HCT116 (cell line): ENCODE measurements at regions not wholly inside any gene's neighbourhood (a gene's known extent, or its start where the extent isn't known, plus 50 kb on each side); places are given as distances from the start of the nearest gene placed in this dataset.

Experiments used
- ATAC-seq: fragments of 200-7000 bp; cut with Tn5 transposase; 2 replicates; pipeline ENCODE4 v1.9.1; 2020; ENCODE audit warnings: mild to moderate bottlenecking, moderate library complexity
- BruUV-seq: library from RNA; stranded (reverse); fragments of 400-500 nt; replicated peaks from 2 replicates; lab custom pipeline; 2021; lab: Mats Ljungman, UMichigan
- CTCF ChIA-PET: fragments of 300-600 bp; sonication (Branson Sonifier 250); formaldehyde crosslinking; loops from one replicate; lab custom pipeline; 2021; ENCODE audit warnings: antibody characterized with exemption; lab: Charles Lee
- POLR2A ChIA-PET: fragments of 300-600, 350-600 bp; sonication (Branson Sonifier 250); formaldehyde crosslinking; loops from one replicate; lab custom pipeline; 2021; ENCODE audit warnings: antibody characterized with exemption; lab: Charles Lee
- RAD21 ChIA-PET, 2 experiments: fragments of 300-600 bp; sonication (Branson Sonifier 250); formaldehyde crosslinking; loops; one replicate each; lab custom pipeline; 2023; ENCODE audit warnings: low total read pairs in 2 of 2; ENCODE audit not compliant: uncharacterized antibody in 2 of 2, unreplicated experiment in 2 of 2, low non-redundant PET in 1 of 2; lab: Charles Lee
- DNase-seq: peaks from one replicate; pipeline ENCODE4 v3.0.0-alpha.2; 2010; ENCODE audit warnings: low read depth, low spot score
- H2AFZ ChIP-seq: fragments of 200-600 bp; shearing (Covaris generic), sonication (generic); 2 replicates; pipeline ENCODE4 v1.6.1; 2017; ENCODE audit warnings: low read depth, mixed run types, mixed read lengths, antibody characterized with exemption, low read length; ENCODE audit not compliant: poor library complexity, severe bottlenecking
- H3K27ac ChIP-seq: 2 replicates; pipeline ENCODE4 v1.5.1; 2012; ENCODE audit warnings: low read depth, low read length
- H3K27me3 ChIP-seq: fragments of 200-600 bp; sonication (generic); 2 replicates; pipeline ENCODE4 v1.6.1; 2016; ENCODE audit warnings: mixed run types, low read length, mixed read lengths; ENCODE audit not compliant: insufficient read depth
- H3K36me3 ChIP-seq, 2 experiments: fragments of 200-500 bp in 1 of 2; fragments of 200-600 bp in 1 of 2; sonication (Bioruptor generic) in 1 of 2; sonication (generic) in 1 of 2; 2 replicates each; pipeline versions ENCODE4 v1.5.1 to v1.6.1; 2014 to 2016; ENCODE audit warnings: low read length in 2 of 2, inconsistent platforms in 1 of 2, mixed read lengths in 1 of 2, mixed run types in 1 of 2; ENCODE audit not compliant: insufficient read depth in 2 of 2, control insufficient read depth in 1 of 2
- H3K4me1 ChIP-seq, 2 experiments: fragments of 200-600 bp in 1 of 2; sonication (generic) in 1 of 2; 2 replicates each; pipeline versions ENCODE4 v1.5.1 to v1.6.1; 2012 to 2017; ENCODE audit warnings: low read length in 2 of 2, inconsistent platforms in 1 of 2, mild to moderate bottlenecking in 1 of 2, mixed read lengths in 1 of 2, mixed run types in 1 of 2, moderate library complexity in 1 of 2; ENCODE audit not compliant: insufficient read depth in 2 of 2, control insufficient read depth in 1 of 2
- H3K4me2 ChIP-seq: fragments of 200-600 bp; sonication (generic); 2 replicates; pipeline ENCODE4 v1.6.1; 2017; ENCODE audit warnings: mixed run types, low read length, mixed read lengths
- H3K4me3 ChIP-seq, 2 experiments: fragments of 200-600 bp in 1 of 2; sonication (generic) in 1 of 2; replicated peaks in 1 of 2; 2 replicates each; pipeline ENCODE4 v1.5.1; 2011 to 2016; ENCODE audit warnings: low read length in 2 of 2, control low read depth in 1 of 2, low read depth in 1 of 2, mild to moderate bottlenecking in 1 of 2, mixed read lengths in 1 of 2, mixed run types in 1 of 2
- H3K79me2 ChIP-seq: fragments of 200-600 bp; sonication (generic); 2 replicates; pipeline ENCODE4 v1.6.1; 2017; ENCODE audit warnings: mild to moderate bottlenecking, mixed run types, low read length, moderate library complexity, mixed read lengths; ENCODE audit not compliant: insufficient read depth
- H3K9ac ChIP-seq: fragments of 200-600 bp; sonication (generic); 2 replicates; pipeline ENCODE4 v1.6.1; 2016; ENCODE audit warnings: low read length, mixed read lengths
- H3K9me2 ChIP-seq: fragments of 200-600 bp; sonication (generic), shearing (Covaris generic); 2 replicates; pipeline ENCODE4 v1.6.1; 2017; ENCODE audit warnings: mixed run types, mild to moderate bottlenecking, moderate library complexity; ENCODE audit not compliant: insufficient read depth
- H3K9me3 ChIP-seq, 2 experiments: fragments of 200-500 bp in 1 of 2; fragments of 200-600 bp in 1 of 2; sonication (Bioruptor generic) in 1 of 2; sonication (generic) in 1 of 2; 2 replicates each; pipeline ENCODE4 v1.6.1; 2014 to 2017; ENCODE audit warnings: low read length in 2 of 2, mixed read lengths in 2 of 2, inconsistent platforms in 1 of 2, low read depth in 1 of 2, mild to moderate bottlenecking in 1 of 2, mixed run types in 1 of 2, moderate library complexity in 1 of 2; ENCODE audit not compliant: control insufficient read depth in 1 of 2, insufficient read depth in 1 of 2
- H4K20me1 ChIP-seq: fragments of 200-600 bp; sonication (generic), shearing (Covaris generic); 2 replicates; pipeline ENCODE4 v1.6.1; 2017; ENCODE audit warnings: mixed run types, mild to moderate bottlenecking, moderate library complexity; ENCODE audit not compliant: insufficient read depth
- CBX3 ChIP-seq: IDR thresholded peaks from 2 replicates; pipeline ENCODE4 v1.6.1; 2012; ENCODE audit warnings: low read depth
- CEBPB ChIP-seq: IDR thresholded peaks from 2 replicates; pipeline ENCODE4 v1.6.1; 2012; ENCODE audit warnings: low read depth
- EGR1 ChIP-seq: IDR thresholded peaks from 2 replicates; pipeline ENCODE4 v1.6.1; 2012; ENCODE audit warnings: low read depth
- ELF1 ChIP-seq: IDR thresholded peaks from 2 replicates; pipeline ENCODE4 v1.6.1; 2012; ENCODE audit warnings: low read depth, borderline replicate concordance
- EZH2 ChIP-seq: fragments of 200-600 bp; sonication (generic); IDR thresholded peaks from 2 replicates; pipeline ENCODE4 v1.6.1; 2017; ENCODE audit warnings: antibody characterized with exemption, mixed run types
- EZH2phosphoT487 ChIP-seq: fragments of 200-600 bp; IDR thresholded peaks from 2 replicates; pipeline ENCODE4 v1.6.1; 2018; ENCODE audit warnings: antibody characterized with exemption, borderline replicate concordance
- JUND ChIP-seq: IDR thresholded peaks from 2 replicates; pipeline ENCODE4 v1.6.1; 2012
- POLR2A ChIP-seq: IDR thresholded peaks from 2 replicates; pipeline ENCODE4 v1.7.0; 2011; ENCODE audit warnings: borderline replicate concordance; ENCODE audit not compliant: insufficient read depth, insufficient read length; ENCODE audit errors: extremely low read depth
- ZFX ChIP-seq: fragments of 450-650 bp; IDR thresholded peaks from 2 replicates; pipeline ENCODE4 v1.6.1; 2017
- ZNF274 ChIP-seq: fragments of 200-500 bp; sonication (Bioruptor generic); IDR thresholded peaks from 2 replicates; pipeline ENCODE4 v1.6.1; 2014; ENCODE audit warnings: mild to moderate bottlenecking, low read depth, low read length, inconsistent platforms
- intact Hi-C: fragments of 100-400 bp; cut with micrococcal nuclease; formaldehyde crosslinking; loops from 2 replicates; pipeline ENCODE4 v1.10.0; 2022
- TF ChIP-seq, protein P1 (sequence below): IDR thresholded peaks from 2 replicates; pipeline ENCODE4 v1.6.1; 2011; ENCODE audit warnings: mild to moderate bottlenecking, low read length, moderate library complexity; ENCODE audit not compliant: insufficient replicate concordance; ENCODE audit errors: extremely low read depth
- TF ChIP-seq, protein P2 (sequence below): IDR thresholded peaks from 2 replicates; pipeline ENCODE4 v1.6.1; 2012
- TF ChIP-seq, protein P3 (sequence below): IDR thresholded peaks from 2 replicates; pipeline ENCODE4 v1.6.1; 2012; ENCODE audit warnings: low read depth
- TF ChIP-seq, protein P4 (sequence below), 3 experiments: fragments of 200-600 bp in 1 of 3; sonication (generic) in 1 of 3; IDR thresholded peaks in 2 of 3; conservative IDR thresholded peaks in 1 of 3; 2 replicates each; pipeline ENCODE4 v1.5.1; 2012 to 2017; ENCODE audit warnings: low read depth in 2 of 3, low read length in 2 of 3, antibody characterized with exemption in 1 of 3, borderline replicate concordance in 1 of 3, control low read depth in 1 of 3, mild to moderate bottlenecking in 1 of 3, mixed read lengths in 1 of 3, mixed run types in 1 of 3, moderate library complexity in 1 of 3; ENCODE audit not compliant: insufficient read depth in 1 of 3

DNA sequence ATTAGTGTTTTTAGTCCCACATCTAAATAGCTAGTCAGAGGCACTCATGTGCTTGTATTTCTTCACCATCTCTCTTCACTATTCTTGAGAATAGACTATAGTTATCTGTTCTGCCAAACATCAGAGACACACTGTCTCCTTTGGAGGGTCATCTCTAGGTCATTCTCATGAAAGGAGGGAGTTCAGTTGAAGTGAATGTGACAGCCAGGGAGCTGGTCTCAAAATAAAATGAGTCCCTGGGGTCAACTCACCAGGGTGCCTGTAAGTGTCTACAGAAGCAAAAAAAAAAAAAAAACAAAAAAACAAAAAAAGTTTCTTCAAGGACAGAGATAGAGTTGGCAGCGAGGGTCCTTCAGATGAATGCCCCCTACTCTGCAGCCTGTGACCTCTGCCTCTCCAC is 171.0 kb downstream of the ID4 start (continued):
- TF ChIP-seq, protein P1, sequence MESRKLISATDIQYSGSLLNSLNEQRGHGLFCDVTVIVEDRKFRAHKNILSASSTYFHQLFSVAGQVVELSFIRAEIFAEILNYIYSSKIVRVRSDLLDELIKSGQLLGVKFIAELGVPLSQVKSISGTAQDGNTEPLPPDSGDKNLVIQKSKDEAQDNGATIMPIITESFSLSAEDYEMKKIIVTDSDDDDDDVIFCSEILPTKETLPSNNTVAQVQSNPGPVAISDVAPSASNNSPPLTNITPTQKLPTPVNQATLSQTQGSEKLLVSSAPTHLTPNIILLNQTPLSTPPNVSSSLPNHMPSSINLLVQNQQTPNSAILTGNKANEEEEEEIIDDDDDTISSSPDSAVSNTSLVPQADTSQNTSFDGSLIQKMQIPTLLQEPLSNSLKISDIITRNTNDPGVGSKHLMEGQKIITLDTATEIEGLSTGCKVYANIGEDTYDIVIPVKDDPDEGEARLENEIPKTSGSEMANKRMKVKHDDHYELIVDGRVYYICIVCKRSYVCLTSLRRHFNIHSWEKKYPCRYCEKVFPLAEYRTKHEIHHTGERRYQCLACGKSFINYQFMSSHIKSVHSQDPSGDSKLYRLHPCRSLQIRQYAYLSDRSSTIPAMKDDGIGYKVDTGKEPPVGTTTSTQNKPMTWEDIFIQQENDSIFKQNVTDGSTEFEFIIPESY: no peak
- TF ChIP-seq, all 23 proteins: peak for 0

DNA sequence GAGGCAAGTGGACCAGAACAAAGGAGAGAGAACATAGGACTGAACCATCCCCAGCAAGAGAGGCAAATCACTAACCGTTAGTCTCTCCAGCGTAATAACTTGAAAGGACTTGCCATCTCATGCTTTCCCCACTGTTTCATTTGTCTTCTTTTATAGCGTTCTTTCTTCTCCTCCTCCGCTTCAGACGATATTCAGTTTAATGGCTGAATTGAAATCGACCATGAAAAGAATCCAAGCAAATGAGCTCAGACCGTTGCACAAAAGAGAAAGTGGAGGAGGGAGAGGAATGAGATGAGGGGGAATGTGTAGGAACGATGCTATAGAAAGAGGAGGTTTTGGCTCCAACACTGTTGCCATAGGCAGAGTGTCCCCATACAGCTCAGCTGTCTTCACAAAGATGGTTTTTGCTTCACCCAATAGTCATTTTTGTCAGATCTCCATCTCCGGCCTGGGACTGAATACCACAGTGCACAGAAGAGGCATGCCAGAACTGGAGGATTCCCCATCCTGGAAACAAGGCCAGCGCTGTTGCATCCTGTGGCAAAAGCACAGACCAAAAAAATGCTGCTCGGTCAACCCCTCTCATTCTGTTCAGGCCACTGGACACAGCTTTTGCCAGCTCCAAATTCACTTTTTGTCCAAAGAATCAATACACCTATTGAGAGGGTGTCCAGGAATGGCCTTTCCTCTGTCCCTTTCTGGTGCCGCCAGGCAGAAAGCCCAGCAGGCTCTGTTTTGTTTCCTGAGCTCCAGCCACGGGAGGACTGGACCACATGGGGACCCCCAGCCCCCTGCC is 176.1 kb downstream of the ID4 start:
- RAD21 ChIA-PET: no interaction called here
- TF ChIP-seq POLR2A (no peak), JUND (no peak), EGR1 (no peak), CEBPB (no peak), ELF1 (no peak), ZNF274 (no peak), ZFX (no peak), EZH2phosphoT487 (no peak), CBX3 (no peak), EZH2 (no peak)
- TF ChIP-seq, protein P1: no peak
- TF ChIP-seq, protein P2, sequence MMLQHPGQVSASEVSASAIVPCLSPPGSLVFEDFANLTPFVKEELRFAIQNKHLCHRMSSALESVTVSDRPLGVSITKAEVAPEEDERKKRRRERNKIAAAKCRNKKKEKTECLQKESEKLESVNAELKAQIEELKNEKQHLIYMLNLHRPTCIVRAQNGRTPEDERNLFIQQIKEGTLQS: no peak
- TF ChIP-seq, protein P3, sequence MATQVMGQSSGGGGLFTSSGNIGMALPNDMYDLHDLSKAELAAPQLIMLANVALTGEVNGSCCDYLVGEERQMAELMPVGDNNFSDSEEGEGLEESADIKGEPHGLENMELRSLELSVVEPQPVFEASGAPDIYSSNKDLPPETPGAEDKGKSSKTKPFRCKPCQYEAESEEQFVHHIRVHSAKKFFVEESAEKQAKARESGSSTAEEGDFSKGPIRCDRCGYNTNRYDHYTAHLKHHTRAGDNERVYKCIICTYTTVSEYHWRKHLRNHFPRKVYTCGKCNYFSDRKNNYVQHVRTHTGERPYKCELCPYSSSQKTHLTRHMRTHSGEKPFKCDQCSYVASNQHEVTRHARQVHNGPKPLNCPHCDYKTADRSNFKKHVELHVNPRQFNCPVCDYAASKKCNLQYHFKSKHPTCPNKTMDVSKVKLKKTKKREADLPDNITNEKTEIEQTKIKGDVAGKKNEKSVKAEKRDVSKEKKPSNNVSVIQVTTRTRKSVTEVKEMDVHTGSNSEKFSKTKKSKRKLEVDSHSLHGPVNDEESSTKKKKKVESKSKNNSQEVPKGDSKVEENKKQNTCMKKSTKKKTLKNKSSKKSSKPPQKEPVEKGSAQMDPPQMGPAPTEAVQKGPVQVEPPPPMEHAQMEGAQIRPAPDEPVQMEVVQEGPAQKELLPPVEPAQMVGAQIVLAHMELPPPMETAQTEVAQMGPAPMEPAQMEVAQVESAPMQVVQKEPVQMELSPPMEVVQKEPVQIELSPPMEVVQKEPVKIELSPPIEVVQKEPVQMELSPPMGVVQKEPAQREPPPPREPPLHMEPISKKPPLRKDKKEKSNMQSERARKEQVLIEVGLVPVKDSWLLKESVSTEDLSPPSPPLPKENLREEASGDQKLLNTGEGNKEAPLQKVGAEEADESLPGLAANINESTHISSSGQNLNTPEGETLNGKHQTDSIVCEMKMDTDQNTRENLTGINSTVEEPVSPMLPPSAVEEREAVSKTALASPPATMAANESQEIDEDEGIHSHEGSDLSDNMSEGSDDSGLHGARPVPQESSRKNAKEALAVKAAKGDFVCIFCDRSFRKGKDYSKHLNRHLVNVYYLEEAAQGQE: no peak
- TF ChIP-seq, protein P4, sequence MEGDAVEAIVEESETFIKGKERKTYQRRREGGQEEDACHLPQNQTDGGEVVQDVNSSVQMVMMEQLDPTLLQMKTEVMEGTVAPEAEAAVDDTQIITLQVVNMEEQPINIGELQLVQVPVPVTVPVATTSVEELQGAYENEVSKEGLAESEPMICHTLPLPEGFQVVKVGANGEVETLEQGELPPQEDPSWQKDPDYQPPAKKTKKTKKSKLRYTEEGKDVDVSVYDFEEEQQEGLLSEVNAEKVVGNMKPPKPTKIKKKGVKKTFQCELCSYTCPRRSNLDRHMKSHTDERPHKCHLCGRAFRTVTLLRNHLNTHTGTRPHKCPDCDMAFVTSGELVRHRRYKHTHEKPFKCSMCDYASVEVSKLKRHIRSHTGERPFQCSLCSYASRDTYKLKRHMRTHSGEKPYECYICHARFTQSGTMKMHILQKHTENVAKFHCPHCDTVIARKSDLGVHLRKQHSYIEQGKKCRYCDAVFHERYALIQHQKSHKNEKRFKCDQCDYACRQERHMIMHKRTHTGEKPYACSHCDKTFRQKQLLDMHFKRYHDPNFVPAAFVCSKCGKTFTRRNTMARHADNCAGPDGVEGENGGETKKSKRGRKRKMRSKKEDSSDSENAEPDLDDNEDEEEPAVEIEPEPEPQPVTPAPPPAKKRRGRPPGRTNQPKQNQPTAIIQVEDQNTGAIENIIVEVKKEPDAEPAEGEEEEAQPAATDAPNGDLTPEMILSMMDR (IDR thresholded peaks at IDR 0.05 in 2 of 3, conservative IDR thresholded peaks at IDR 0.05 in 1 of 3; ENCODE audit: borderline replicate concordance in 1 of 3, insufficient read depth in 1 of 3, low read depth in 2 of 3, low read length in 2 of 3): no peak

More for the DNA sequence above, 176.1 kb downstream of the ID4 start:
- Histone ChIP-seq H3K9me3 (no peaks in the 10 kb centered on the region), H4K20me1 (no peaks in the 10 kb centered on the region), H3K36me3 (no peaks in the 10 kb centered on the region), H2AFZ (no peak overlapping the region), H3K4me2 (no peak overlapping the region), H3K9ac (no peak overlapping the region), H3K27me3 (peaks cover 19% of the 10 kb centered on the region; the same call in 1 of the 2 replicates), H3K4me3 (no peak overlapping the region), H3K4me1 (no peaks in the 10 kb centered on the region), H3K9me2 (no peaks in the 10 kb centered on the region), H3K79me2 (no peaks in the 10 kb centered on the region), H3K27ac (no peak overlapping the region)
- no peak for DNase-seq
- intact Hi-C loops: no loop called here
- POLR2A ChIA-PET: no interaction called here
- no TSS peak for BruUV-seq
- ATAC-seq: no peak
- CTCF ChIA-PET: no interaction called here
